GM12878 (cell line): ENCODE measurements at regions not wholly inside any gene's neighbourhood (a gene's known extent, or its start where the extent isn't known, plus 50 kb on each side); places are given as distances from the start of the nearest gene placed in this dataset.
A peak's percentile ranks its signal among the peaks of the same experiment; 100 is the strongest.

Experiments used
- HDGF ChIP-seq: fragments of 450-650 bp; IDR thresholded peaks from 2 replicates; pipeline ENCODE4 v1.6.1; 2016; ENCODE audit warnings: antibody characterized with exemption
- KDM1A ChIP-seq: fragments of 200-600 bp; sonication (generic); IDR thresholded peaks from 2 replicates; pipeline ENCODE4 v1.6.1; 2016; ENCODE audit warnings: borderline replicate concordance
- MYC ChIP-seq: IDR thresholded peaks from 2 replicates; pipeline ENCODE4 v1.6.1; 2011; ENCODE audit warnings: mild to moderate bottlenecking, low read length, moderate library complexity, inconsistent platforms; ENCODE audit not compliant: insufficient read depth, insufficient replicate concordance, insufficient read length, severe bottlenecking
- NFXL1 ChIP-seq: fragments of 450-650 bp; IDR thresholded peaks from 2 replicates; pipeline ENCODE4 v1.6.1; 2017; ENCODE audit warnings: antibody characterized with exemption, mild to moderate bottlenecking, borderline replicate concordance
- TCF3 ChIP-seq: IDR thresholded peaks from 2 replicates; pipeline ENCODE4 v1.6.1; 2012; ENCODE audit warnings: low read depth, mild to moderate bottlenecking, low read length, borderline replicate concordance; ENCODE audit not compliant: insufficient read depth
- TF ChIP-seq, protein P1 (sequence below), 3 experiments: IDR thresholded peaks in 2 of 3; conservative IDR thresholded peaks in 1 of 3; 2 replicates each; pipeline ENCODE4 v1.5.1; 2011; ENCODE audit warnings: low read depth in 3 of 3, low read length in 3 of 3, mild to moderate bottlenecking in 3 of 3, control low read depth in 2 of 3, moderate library complexity in 2 of 3, inconsistent platforms in 1 of 3, mixed read lengths in 1 of 3; ENCODE audit not compliant: control insufficient read depth in 2 of 3, insufficient read depth in 1 of 3; ENCODE audit errors: extremely low read depth in 1 of 3

DNA sequence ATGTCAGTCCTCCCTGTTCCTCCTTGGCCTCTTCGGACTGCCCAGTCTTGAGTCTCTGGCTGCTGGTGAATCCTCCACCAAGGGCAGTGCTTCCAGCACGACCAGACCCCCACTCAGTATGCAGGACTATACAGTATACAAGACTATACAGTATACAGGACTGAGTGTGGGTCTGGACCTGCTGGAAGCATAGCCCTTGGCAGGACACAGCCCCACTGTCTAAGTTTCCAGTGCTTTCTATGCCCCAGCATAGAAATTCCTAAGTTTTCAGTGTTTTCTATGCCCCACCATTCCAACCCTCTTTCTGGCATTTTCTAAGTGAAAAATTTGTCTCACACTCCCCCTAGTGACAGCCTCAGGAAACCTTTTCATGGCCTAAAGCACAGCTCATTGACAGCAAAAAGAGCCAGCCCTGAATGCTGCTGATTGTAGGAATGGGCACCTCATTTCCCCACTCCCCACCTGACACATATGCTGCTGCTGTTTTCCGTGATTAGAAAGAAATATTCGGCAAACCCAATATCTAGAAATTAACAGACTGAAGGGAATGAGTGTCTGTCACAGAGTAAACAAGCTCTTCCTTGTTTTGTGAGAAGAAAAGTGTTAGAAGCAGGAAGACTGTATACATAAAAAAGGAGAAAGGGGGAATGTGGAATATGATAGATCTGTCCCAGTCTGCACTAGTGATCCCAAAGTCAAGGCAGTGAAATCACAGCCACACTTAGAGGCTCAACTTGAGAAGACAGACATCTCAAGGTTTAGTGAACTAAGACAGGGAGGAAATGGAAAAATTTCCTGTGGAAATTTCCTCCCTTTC lies 206.9 kb downstream of the IBTK start:
- TF ChIP-seq TCF3 (no peak), NFXL1 (no peak), HDGF (no peak), KDM1A (no peak), MYC (no peak)
- TF ChIP-seq, protein P1, sequence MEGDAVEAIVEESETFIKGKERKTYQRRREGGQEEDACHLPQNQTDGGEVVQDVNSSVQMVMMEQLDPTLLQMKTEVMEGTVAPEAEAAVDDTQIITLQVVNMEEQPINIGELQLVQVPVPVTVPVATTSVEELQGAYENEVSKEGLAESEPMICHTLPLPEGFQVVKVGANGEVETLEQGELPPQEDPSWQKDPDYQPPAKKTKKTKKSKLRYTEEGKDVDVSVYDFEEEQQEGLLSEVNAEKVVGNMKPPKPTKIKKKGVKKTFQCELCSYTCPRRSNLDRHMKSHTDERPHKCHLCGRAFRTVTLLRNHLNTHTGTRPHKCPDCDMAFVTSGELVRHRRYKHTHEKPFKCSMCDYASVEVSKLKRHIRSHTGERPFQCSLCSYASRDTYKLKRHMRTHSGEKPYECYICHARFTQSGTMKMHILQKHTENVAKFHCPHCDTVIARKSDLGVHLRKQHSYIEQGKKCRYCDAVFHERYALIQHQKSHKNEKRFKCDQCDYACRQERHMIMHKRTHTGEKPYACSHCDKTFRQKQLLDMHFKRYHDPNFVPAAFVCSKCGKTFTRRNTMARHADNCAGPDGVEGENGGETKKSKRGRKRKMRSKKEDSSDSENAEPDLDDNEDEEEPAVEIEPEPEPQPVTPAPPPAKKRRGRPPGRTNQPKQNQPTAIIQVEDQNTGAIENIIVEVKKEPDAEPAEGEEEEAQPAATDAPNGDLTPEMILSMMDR (IDR thresholded peaks at IDR 0.05 in 2 of 3, conservative IDR thresholded peaks at IDR 0.05 in 1 of 3; ENCODE audit: control insufficient read depth in 2 of 3, extremely low read depth in 1 of 3, insufficient read depth in 1 of 3, low read depth in 3 of 3, low read length in 3 of 3): peak; percentile 73 to 85 (median 80)
